ENCODE measurements at regions not wholly inside any gene's neighbourhood (a gene's known extent, or its start where the extent isn't known, plus 50 kb on each side); places are given as distances from the start of the nearest gene placed in this dataset.

DNA sequence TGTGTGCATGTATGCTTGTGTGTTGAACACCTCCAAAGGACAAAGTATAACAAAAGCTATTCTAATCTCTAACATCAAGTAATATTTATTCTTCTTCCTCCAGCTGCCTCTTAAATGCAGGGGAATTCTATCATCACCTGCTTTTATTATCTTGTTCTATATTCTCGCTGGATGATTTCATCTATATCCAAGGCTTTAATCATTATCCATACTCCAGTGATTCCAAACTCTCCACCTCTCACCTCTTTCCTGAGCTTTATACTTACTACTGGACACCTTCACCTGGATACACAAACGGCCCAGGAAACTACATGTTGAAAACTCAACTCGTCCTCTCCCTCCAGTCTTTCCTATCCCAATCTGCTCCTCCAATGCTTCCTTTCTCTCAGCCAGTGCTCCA is 418.6 kb downstream of the KLF5 start:
- TF ChIP-seq, protein P1, sequence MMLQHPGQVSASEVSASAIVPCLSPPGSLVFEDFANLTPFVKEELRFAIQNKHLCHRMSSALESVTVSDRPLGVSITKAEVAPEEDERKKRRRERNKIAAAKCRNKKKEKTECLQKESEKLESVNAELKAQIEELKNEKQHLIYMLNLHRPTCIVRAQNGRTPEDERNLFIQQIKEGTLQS (CRISPR knock-in tag; conservative IDR thresholded peaks at IDR 0.05): no peak
- TF ChIP-seq, protein P2, sequence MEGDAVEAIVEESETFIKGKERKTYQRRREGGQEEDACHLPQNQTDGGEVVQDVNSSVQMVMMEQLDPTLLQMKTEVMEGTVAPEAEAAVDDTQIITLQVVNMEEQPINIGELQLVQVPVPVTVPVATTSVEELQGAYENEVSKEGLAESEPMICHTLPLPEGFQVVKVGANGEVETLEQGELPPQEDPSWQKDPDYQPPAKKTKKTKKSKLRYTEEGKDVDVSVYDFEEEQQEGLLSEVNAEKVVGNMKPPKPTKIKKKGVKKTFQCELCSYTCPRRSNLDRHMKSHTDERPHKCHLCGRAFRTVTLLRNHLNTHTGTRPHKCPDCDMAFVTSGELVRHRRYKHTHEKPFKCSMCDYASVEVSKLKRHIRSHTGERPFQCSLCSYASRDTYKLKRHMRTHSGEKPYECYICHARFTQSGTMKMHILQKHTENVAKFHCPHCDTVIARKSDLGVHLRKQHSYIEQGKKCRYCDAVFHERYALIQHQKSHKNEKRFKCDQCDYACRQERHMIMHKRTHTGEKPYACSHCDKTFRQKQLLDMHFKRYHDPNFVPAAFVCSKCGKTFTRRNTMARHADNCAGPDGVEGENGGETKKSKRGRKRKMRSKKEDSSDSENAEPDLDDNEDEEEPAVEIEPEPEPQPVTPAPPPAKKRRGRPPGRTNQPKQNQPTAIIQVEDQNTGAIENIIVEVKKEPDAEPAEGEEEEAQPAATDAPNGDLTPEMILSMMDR (IDR thresholded peaks at IDR 0.05): no peak
- TF ChIP-seq GRHL2 (CRISPR knock-in tag; IDR thresholded peaks at IDR 0.05; ENCODE audit: insufficient replicate concordance, severe bottlenecking): no peak
- TF ChIP-seq TEAD4 (CRISPR knock-in tag; IDR thresholded peaks at IDR 0.05): no peak
- TF ChIP-seq, protein P3, sequence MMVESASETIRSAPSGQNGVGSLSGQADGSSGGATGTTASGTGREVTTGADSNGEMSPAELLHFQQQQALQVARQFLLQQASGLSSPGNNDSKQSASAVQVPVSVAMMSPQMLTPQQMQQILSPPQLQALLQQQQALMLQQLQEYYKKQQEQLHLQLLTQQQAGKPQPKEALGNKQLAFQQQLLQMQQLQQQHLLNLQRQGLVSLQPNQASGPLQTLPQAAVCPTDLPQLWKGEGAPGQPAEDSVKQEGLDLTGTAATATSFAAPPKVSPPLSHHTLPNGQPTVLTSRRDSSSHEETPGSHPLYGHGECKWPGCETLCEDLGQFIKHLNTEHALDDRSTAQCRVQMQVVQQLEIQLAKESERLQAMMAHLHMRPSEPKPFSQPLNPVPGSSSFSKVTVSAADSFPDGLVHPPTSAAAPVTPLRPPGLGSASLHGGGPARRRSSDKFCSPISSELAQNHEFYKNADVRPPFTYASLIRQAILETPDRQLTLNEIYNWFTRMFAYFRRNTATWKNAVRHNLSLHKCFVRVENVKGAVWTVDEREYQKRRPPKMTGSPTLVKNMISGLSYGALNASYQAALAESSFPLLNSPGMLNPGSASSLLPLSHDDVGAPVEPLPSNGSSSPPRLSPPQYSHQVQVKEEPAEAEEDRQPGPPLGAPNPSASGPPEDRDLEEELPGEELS (CRISPR knock-in tag; IDR thresholded peaks at IDR 0.05): no peak
- TF ChIP-seq, protein P4, sequence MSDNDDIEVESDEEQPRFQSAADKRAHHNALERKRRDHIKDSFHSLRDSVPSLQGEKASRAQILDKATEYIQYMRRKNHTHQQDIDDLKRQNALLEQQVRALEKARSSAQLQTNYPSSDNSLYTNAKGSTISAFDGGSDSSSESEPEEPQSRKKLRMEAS (CRISPR knock-in tag; IDR thresholded peaks at IDR 0.05): no peak
- TF ChIP-seq SP1 (CRISPR knock-in tag; conservative IDR thresholded peaks at IDR 0.05): no peak

Measured in WTC11 (cell line).